Fibroblast of lung (primary cell): ENCODE measurements at regions not wholly inside any gene's neighbourhood (a gene's known extent, or its start where the extent isn't known, plus 50 kb on each side); places are given as distances from the start of the nearest gene placed in this dataset.

Source experiments
- CTCF ChIP-seq, 2 donors: IDR thresholded peaks in 1 of 2; conservative IDR thresholded peaks in 1 of 2; 1 replicate in 1 of 2; 2 replicates in 1 of 2; pipeline ENCODE4 v1.5.1; 2011 to 2012; ENCODE audit warnings: low read length in 2 of 2, control low read depth in 1 of 2, inconsistent platforms in 1 of 2, low read depth in 1 of 2, mild to moderate bottlenecking in 1 of 2
- EZH2 ChIP-seq: IDR thresholded peaks from 2 replicates; pipeline ENCODE4 v1.5.1; 2012; ENCODE audit warnings: low read length, control low read depth, mild to moderate bottlenecking; ENCODE audit errors: missing control alignments

- TF ChIP-seq CTCF (conservative IDR thresholded peaks at IDR 0.05 in 1 of 2, IDR thresholded peaks at IDR 0.05 in 1 of 2; ENCODE audit: low read depth in 1 of 2, low read length in 2 of 2) (no peak), EZH2 (no peak)
Observed at GRCh38 chr2:67165523-67165990, 231.6 kb upstream of the ETAA1 start.
